Liver (tissue), 3 donors: ENCODE measurements at regions not wholly inside any gene's neighbourhood (a gene's known extent, or its start where the extent isn't known, plus 50 kb on each side); places are given as distances from the start of the nearest gene placed in this dataset.

Experiments used
- ATF3 ChIP-seq: IDR thresholded peaks from 2 replicates; pipeline ENCODE4 v1.6.1; 2016; ENCODE audit warnings: antibody characterized with exemption
- CTCF ChIP-seq: fragments of 150-350 bp; IDR thresholded peaks from 2 replicates; pipeline ENCODE4 v1.5.1; 2017; ENCODE audit warnings: improper control_type of control experiment, low read depth, low read length; ENCODE audit not compliant: missing input control
- EGR1 ChIP-seq, 2 donors: IDR thresholded peaks; 2 replicates each; pipeline ENCODE4 v1.6.1; 2016 to 2018; ENCODE audit warnings: antibody characterized with exemption in 2 of 2, low read depth in 2 of 2
- MAX ChIP-seq: IDR thresholded peaks from 2 replicates; pipeline ENCODE4 v1.6.1; 2016; ENCODE audit warnings: antibody characterized with exemption
- RAD21 ChIP-seq, 2 donors: IDR thresholded peaks; 2 replicates each; pipeline ENCODE4 v1.6.1; 2016; ENCODE audit warnings: antibody characterized with exemption in 2 of 2, mild to moderate bottlenecking in 2 of 2
- REST ChIP-seq: IDR thresholded peaks from 2 replicates; pipeline ENCODE4 v1.6.1; 2016; ENCODE audit warnings: antibody characterized with exemption, mild to moderate bottlenecking
- SP1 ChIP-seq: IDR thresholded peaks from 2 replicates; pipeline ENCODE4 v1.6.1; 2018; ENCODE audit warnings: antibody characterized with exemption, mild to moderate bottlenecking
- TAF1 ChIP-seq: conservative IDR thresholded peaks from 2 replicates; pipeline ENCODE4 v1.6.1; 2016; ENCODE audit warnings: antibody characterized with exemption, mild to moderate bottlenecking
- YY1 ChIP-seq: IDR thresholded peaks from 2 replicates; pipeline ENCODE4 v1.6.1; 2016; ENCODE audit warnings: antibody characterized with exemption, mild to moderate bottlenecking
- donor health status: healthy.
- donor health status: healthy.

- no peak for TF ChIP-seq CTCF
- TF ChIP-seq YY1: no peak
- no peak for TF ChIP-seq REST
- no peak for TF ChIP-seq MAX
- no peak for TF ChIP-seq EGR1 (IDR thresholded peaks at IDR 0.05; ENCODE audit: low read depth in 2 of 2)
- TF ChIP-seq RAD21 (IDR thresholded peaks at IDR 0.05): no peak
- TF ChIP-seq TAF1: no peak
- TF ChIP-seq SP1: no peak
- TF ChIP-seq ATF3: no peak
These were observed 243.2 kb downstream of the CEMIP2 start for GRCh38 chr9:71524996-71525580.
